Prostate gland (tissue), 2 donors: ENCODE measurements at regions not wholly inside any gene's neighbourhood (a gene's known extent, or its start where the extent isn't known, plus 50 kb on each side); places are given as distances from the start of the nearest gene placed in this dataset.

Experiments used
- DNase-seq: peaks from one replicate; pipeline ENCODE4 v3.0.0-alpha.2; 2019; ENCODE audit warnings: low spot score
- H3K27ac ChIP-seq, 2 donors: fragments of 200-600 bp; sonication (generic); 2 replicates each; pipeline ENCODE4 v1.5.1; 2017 to 2019
- H3K27me3 ChIP-seq: fragments of 200-600 bp; sonication (generic); replicated peaks from 2 replicates; pipeline ENCODE4 v1.5.1; 2019; ENCODE audit not compliant: insufficient read depth
- H3K36me3 ChIP-seq, 2 donors: fragments of 200-600 bp; sonication (generic); 1 replicate in 1 of 2; 2 replicates in 1 of 2; pipeline versions ENCODE4 v1.5.1 to v1.8.1; 2017 to 2019
- H3K4me1 ChIP-seq: fragments of 200-600 bp; sonication (generic); replicated peaks from 2 replicates; pipeline ENCODE4 v1.5.1; 2019
- H3K4me3 ChIP-seq, 2 donors: fragments of 200-600 bp; sonication (generic); 2 replicates each; pipeline ENCODE4 v1.5.1; 2017 to 2019
- H3K9me3 ChIP-seq: fragments of 200-600 bp; sonication (generic); 2 replicates; pipeline ENCODE4 v1.5.1; 2017
- POLR2A ChIP-seq: fragments of 450-650 bp; IDR thresholded peaks from one replicate; pipeline ENCODE4 v1.6.1; 2016; ENCODE audit warnings: antibody characterized with exemption, mild to moderate bottlenecking
- POLR2AphosphoS5 ChIP-seq: sonication (generic); formaldehyde crosslinking; IDR thresholded peaks from one replicate; pipeline ENCODE4 v1.6.1; 2017; ENCODE audit warnings: antibody characterized with exemption
- WGBS: methylation state at CpG from one replicate; pipeline ENCODE4 v1.1.5; 2018; 5-methylcytosine and 5-hydroxymethylcytosine counted together
- intact Hi-C: fragments of 100-400 bp; cut with DNase I; formaldehyde crosslinking; loops from one replicate; pipeline ENCODE4 v1.14.2; 2022
- TF ChIP-seq, protein P1 (sequence below), 4 experiments: fragments of 200-600 bp in 2 of 4; fragments of 450-650 bp in 2 of 4; sonication (generic) in 2 of 4; IDR thresholded peaks; 1 replicate in 3 of 4; 2 replicates in 1 of 4; pipeline ENCODE4 v1.5.1; 2016 to 2019; ENCODE audit warnings: antibody characterized with exemption in 4 of 4, mild to moderate bottlenecking in 2 of 4, moderate library complexity in 2 of 4

DNA sequence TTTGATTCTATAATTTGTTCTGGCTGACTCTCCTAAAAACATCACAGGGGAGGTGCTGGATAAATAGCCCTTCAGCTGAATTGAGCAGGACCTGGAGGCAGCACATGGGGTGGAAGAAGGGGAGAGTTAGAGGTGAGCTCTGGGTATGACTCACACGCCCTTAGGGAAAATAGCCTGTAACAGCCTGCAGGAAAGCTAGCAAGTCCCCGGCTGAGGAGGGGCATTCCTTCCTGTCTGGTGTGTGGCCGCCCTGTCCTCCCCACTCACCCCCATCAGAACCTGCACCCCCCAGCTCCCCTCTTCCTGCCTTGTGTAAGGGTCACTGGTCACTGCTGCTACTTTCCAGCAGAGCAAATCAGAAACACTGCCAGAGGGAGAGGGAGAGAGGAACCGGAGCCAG is 187.4 kb downstream of the C16orf95 start:
- Histone ChIP-seq H3K4me3 (no peak overlapping the region), H3K27me3 (peaks cover 1% of the 10 kb centered on the region), H3K4me1 (no peaks in the 10 kb centered on the region), H3K36me3 (no peaks in the 10 kb centered on the region), H3K27ac (no peak overlapping the region), H3K9me3 (no peaks in the 10 kb centered on the region)
- TF ChIP-seq POLR2A (no peak), POLR2AphosphoS5 (no peak)
- TF ChIP-seq, protein P1, sequence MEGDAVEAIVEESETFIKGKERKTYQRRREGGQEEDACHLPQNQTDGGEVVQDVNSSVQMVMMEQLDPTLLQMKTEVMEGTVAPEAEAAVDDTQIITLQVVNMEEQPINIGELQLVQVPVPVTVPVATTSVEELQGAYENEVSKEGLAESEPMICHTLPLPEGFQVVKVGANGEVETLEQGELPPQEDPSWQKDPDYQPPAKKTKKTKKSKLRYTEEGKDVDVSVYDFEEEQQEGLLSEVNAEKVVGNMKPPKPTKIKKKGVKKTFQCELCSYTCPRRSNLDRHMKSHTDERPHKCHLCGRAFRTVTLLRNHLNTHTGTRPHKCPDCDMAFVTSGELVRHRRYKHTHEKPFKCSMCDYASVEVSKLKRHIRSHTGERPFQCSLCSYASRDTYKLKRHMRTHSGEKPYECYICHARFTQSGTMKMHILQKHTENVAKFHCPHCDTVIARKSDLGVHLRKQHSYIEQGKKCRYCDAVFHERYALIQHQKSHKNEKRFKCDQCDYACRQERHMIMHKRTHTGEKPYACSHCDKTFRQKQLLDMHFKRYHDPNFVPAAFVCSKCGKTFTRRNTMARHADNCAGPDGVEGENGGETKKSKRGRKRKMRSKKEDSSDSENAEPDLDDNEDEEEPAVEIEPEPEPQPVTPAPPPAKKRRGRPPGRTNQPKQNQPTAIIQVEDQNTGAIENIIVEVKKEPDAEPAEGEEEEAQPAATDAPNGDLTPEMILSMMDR (IDR thresholded peaks at IDR 0.05): no peak
- DNase-seq: no peak
- intact Hi-C loops: no loop called here
- WGBS: 60% methylated on average over 4 of the region's 4 CpGs

DNA sequence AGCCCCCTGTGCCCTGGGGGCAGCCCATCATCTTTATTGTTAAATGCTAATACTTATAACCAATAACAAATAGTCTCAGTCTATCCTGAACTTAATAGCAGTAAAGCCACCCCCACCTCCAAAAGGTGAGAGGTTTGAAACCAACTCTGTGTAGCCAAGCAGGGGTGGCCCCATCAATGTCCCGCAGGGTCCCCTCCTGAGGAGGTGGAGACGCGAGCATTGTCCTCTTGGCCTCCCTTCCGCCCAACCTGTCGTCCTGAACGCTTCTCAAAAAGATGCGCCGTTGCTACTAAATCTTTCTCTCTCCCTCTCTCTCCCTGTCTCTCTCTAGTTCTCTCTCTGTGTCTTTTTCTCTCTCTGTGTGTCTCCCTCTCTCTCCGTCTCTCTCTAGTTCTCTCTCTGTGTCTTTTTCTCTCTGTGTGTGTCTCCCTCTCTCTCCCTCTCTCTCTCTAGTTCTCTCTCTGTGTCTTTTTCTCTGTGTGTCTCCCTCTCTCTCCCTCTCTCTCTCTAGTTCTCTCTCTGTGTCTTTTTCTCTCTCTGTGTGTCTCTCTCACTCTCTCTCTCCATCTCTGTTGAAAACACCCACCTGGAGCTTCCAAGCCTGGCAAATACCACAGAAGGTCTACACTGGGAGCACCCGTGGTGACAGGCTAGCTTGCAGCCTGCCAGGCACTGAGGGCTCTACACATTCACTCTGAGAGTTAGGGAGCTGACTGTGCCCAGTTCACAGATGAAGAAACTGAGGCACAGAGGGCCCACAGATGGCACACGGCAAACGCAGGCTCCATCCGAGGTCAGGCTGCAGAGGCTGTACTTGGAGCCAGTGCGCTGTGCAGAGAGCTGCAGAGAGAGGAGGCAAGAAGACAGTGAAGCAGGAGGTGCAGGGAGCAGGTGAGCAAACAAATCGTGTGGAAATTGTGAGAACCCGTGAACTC is 185.9 kb downstream of the C16orf95 start:
- Histone ChIP-seq H3K27ac (no peak overlapping the region), H3K4me3 (no peak overlapping the region), H3K4me1 (no peaks in the 10 kb centered on the region), H3K27me3 (peaks cover 1% of the 10 kb centered on the region), H3K36me3 (no peaks in the 10 kb centered on the region), H3K9me3 (no peaks in the 10 kb centered on the region)
- WGBS: 83% methylated on average over 16 of the region's 16 CpGs
- no peak for TF ChIP-seq POLR2A
- TF ChIP-seq POLR2AphosphoS5: no peak
- TF ChIP-seq, protein P1 (IDR thresholded peaks at IDR 0.05): no peak
- DNase-seq: no peak
- intact Hi-C loops: no loop called here

DNA sequence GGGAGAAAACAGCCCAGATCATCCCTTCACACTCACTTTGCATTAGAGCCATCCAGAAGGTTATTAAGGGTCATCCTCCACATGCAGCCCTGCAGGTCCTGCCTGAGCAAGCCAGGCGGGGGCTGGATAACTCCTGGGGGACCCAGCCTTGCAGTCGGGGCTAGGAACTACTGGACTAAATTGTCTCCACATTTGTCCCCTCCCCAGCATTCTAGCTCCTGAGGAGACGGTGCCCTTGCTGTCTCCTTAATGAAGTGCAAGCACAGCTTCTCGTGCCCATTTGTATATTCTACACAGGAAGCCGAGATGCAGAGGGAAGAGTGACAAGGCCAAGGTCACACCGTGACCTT is 185.2 kb downstream of the C16orf95 start:
- TF ChIP-seq, protein P1 (IDR thresholded peaks at IDR 0.05): no peak
- TF ChIP-seq POLR2A: no peak
- TF ChIP-seq POLR2AphosphoS5: no peak
- Histone ChIP-seq H3K4me3 (no peak overlapping the region), H3K27me3 (peaks cover 1% of the 10 kb centered on the region), H3K9me3 (no peaks in the 10 kb centered on the region), H3K36me3 (no peaks in the 10 kb centered on the region), H3K27ac (no peak overlapping the region), H3K4me1 (no peaks in the 10 kb centered on the region)
- DNase-seq: no peak
- 83% methylated on average over 6 of the region's 6 CpGs for WGBS
- intact Hi-C loops: no loop called here

DNA sequence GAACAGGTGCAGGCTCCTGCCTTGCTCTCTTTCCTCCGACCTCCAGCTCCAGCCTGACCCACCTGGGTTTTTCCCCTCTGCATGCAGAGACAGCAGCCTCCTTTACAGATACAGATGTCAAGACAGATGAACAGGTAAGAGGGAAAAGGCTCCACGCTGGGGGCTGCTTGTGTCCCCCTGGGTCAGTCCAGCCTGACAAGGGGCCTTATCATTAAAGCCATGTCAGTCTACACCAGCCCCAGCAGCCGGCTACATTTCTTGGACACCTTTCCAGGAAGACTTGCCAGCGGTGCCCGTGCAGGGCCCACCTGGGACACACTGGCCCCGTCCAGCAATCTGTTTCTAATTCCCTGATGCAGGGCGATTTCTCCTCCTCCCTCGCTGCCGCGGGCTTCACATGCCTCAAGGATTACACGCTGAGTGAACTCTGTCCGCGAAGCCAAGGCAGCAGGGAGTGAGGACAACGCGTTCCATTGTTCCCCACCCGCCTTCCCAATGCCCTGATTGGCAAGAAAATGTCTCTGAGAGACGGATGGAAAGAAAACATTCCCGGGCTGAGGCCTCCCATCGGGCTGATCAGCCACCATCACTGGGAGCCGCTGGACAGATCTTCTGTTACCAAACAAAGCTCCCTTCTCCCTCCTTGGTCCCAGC is 184.7 kb downstream of the C16orf95 start:
- TF ChIP-seq POLR2A (no peak), POLR2AphosphoS5 (no peak)
- TF ChIP-seq, protein P1 (IDR thresholded peaks at IDR 0.05): no peak
- no peaks in the 10 kb centered on the region for H3K9me3 ChIP-seq
- WGBS: 19% methylated on average over 20 of the region's 20 CpGs
- no peaks in the 10 kb centered on the region for H3K4me1 ChIP-seq
- intact Hi-C loops: no loop called here
- no peak overlapping the region for H3K4me3 ChIP-seq
- no peak overlapping the region for H3K27ac ChIP-seq
- H3K27me3 ChIP-seq: peaks cover 1% of the 10 kb centered on the region
- DNase-seq: no peak
- H3K36me3 ChIP-seq: no peaks in the 10 kb centered on the region
